Natural killer cell (primary cell): ENCODE measurements at regions not wholly inside any gene's neighbourhood (a gene's known extent, or its start where the extent isn't known, plus 50 kb on each side); places are given as distances from the start of the nearest gene placed in this dataset.
A peak's percentile ranks its signal among the peaks of the same experiment; 100 is the strongest.

Source experiments
- ATAC-seq, 3 donors: fragments of 150-1000 bp in 2 of 3; fragments of 200-7000 bp in 1 of 3; cut with Tn5 transposase; 1 replicate in 1 of 3; 2 replicates in 2 of 3; pipeline ENCODE4 v1.10.0; 2021; ENCODE audit warnings: mild to moderate bottlenecking in 2 of 3, moderate library complexity in 2 of 3
- DNase-seq, 2 donors: peaks; one replicate each; pipeline versions ENCODE4 v3.0.0 to v3.0.0-alpha.2; 2013 to 2021; ENCODE audit warnings: mixed read lengths in 1 of 2
- H3K27ac ChIP-seq: one replicate; pipeline ENCODE4 v1.5.1; 2013; ENCODE audit warnings: mild to moderate bottlenecking, low read length
- H3K27me3 ChIP-seq: one replicate; pipeline ENCODE4 v1.6.1; 2013; ENCODE audit warnings: low read length; ENCODE audit not compliant: control insufficient read depth, insufficient read depth
- H3K36me3 ChIP-seq: one replicate; pipeline ENCODE4 v1.6.1; 2013; ENCODE audit warnings: low read length; ENCODE audit not compliant: control insufficient read depth, insufficient read depth
- H3K4me1 ChIP-seq: one replicate; pipeline ENCODE4 v1.6.1; 2013; ENCODE audit warnings: low read length; ENCODE audit not compliant: control insufficient read depth, insufficient read depth
- H3K4me3 ChIP-seq: one replicate; pipeline ENCODE4 v1.5.1; 2013; ENCODE audit warnings: low read length
- H3K9me3 ChIP-seq: one replicate; pipeline ENCODE4 v1.6.1; 2013; ENCODE audit warnings: low read length; ENCODE audit not compliant: control insufficient read depth, insufficient read depth
- H3K27ac Mint-ChIP-seq, 2 donors: one replicate each; pipeline ENCODE4 v1.8.0; 2022; ENCODE audit warnings: mild to moderate bottlenecking in 2 of 2, mixed read lengths in 2 of 2, moderate library complexity in 1 of 2
- H3K27me3 Mint-ChIP-seq, 2 donors: one replicate each; pipeline ENCODE4 v1.8.0; 2022; ENCODE audit warnings: low read depth in 2 of 2, mixed read lengths in 2 of 2
- H3K36me3 Mint-ChIP-seq: one replicate; pipeline ENCODE4 v1.8.0; 2022; ENCODE audit warnings: mixed read lengths
- H3K4me1 Mint-ChIP-seq, 2 donors: one replicate each; pipeline ENCODE4 v1.8.0; 2022; ENCODE audit warnings: mixed read lengths in 2 of 2
- H3K4me3 Mint-ChIP-seq: one replicate; pipeline ENCODE4 v1.8.0; 2022; ENCODE audit warnings: mild to moderate bottlenecking, moderate library complexity, mixed read lengths
- H3K9me3 Mint-ChIP-seq, 2 donors: one replicate each; pipeline ENCODE4 v1.8.0; 2022; ENCODE audit warnings: mixed read lengths in 2 of 2
- WGBS: methylation state at CpG from one replicate; pipeline ENCODE4 v1.1.7; 2013; ENCODE audit warnings: missing lambda C conversion rate; ENCODE audit not compliant: insufficient coverage; 5-methylcytosine and 5-hydroxymethylcytosine counted together
- intact Hi-C: fragments of 100-400 bp; cut with micrococcal nuclease; formaldehyde crosslinking; loops from one replicate; pipeline ENCODE4 v1.14.2; 2022
- TF ChIP-seq, protein P1 (sequence below): fragments of 200-600 bp; IDR thresholded peaks from one replicate; pipeline ENCODE4 v1.8.0; 2022; ENCODE audit warnings: antibody characterized with exemption

DNA sequence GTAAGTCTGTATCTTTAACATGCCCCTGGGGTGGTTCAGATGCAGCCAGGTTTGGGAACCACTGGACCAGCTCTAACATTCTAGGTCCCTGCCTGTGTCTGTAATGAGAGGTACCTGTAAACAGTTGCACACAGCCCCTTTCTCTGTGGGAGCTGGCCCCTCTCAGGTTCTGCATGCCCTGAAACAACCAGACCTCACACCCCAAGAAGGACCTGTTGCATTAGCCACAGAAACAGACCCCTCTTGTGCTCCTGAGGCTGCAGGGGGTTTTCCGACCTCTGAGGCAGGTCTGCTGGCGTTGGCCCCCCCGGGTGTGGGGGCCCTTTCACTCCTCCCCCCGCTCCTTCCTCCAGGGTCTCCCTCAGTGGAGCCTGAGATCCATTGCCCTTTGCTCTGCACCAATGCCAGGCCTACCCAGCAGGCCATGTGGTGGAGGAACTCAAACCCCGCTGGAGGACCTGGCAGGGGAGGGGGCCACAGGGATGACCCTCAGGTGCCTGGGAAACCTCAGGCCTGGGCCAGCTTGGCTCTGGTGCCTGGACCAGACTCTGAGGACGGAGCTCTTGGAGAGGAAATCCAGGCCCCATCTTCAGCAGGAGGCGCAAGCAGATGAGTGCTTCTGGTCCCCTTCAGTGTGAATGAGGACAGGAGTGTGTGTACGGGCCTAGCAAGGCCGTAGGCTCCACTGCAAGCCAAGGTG, 61.4 kb upstream of the PJA1 start:
- intact Hi-C loops, result no loop called here
- H3K4me3 Mint-ChIP-seq, result no peak overlapping the region
- no peaks in the 10 kb centered on the region for H3K9me3 ChIP-seq
- H3K4me3 ChIP-seq, result no peak overlapping the region
- H3K4me1 ChIP-seq, result peaks cover 3% of the 10 kb centered on the region
- no peak overlapping the region for H3K27ac ChIP-seq
- no peaks in the 10 kb centered on the region for H3K9me3 Mint-ChIP-seq
- no peak overlapping the region for H3K27ac Mint-ChIP-seq
- no peaks in the 10 kb centered on the region for H3K4me1 Mint-ChIP-seq
- no peaks in the 10 kb centered on the region for H3K36me3 ChIP-seq
- H3K27me3 ChIP-seq, result no peaks in the 10 kb centered on the region
- H3K36me3 Mint-ChIP-seq, result no peaks in the 10 kb centered on the region
- TF ChIP-seq, protein P1, sequence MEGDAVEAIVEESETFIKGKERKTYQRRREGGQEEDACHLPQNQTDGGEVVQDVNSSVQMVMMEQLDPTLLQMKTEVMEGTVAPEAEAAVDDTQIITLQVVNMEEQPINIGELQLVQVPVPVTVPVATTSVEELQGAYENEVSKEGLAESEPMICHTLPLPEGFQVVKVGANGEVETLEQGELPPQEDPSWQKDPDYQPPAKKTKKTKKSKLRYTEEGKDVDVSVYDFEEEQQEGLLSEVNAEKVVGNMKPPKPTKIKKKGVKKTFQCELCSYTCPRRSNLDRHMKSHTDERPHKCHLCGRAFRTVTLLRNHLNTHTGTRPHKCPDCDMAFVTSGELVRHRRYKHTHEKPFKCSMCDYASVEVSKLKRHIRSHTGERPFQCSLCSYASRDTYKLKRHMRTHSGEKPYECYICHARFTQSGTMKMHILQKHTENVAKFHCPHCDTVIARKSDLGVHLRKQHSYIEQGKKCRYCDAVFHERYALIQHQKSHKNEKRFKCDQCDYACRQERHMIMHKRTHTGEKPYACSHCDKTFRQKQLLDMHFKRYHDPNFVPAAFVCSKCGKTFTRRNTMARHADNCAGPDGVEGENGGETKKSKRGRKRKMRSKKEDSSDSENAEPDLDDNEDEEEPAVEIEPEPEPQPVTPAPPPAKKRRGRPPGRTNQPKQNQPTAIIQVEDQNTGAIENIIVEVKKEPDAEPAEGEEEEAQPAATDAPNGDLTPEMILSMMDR, result no peak
- H3K27me3 Mint-ChIP-seq, result peaks cover 5 to 17% of the 10 kb centered on the region in 2 donors
- ATAC-seq (no peak), DNase-seq (no peak)
- WGBS, result 90% methylated on average over 8 of the region's 9 CpGs

DNA sequence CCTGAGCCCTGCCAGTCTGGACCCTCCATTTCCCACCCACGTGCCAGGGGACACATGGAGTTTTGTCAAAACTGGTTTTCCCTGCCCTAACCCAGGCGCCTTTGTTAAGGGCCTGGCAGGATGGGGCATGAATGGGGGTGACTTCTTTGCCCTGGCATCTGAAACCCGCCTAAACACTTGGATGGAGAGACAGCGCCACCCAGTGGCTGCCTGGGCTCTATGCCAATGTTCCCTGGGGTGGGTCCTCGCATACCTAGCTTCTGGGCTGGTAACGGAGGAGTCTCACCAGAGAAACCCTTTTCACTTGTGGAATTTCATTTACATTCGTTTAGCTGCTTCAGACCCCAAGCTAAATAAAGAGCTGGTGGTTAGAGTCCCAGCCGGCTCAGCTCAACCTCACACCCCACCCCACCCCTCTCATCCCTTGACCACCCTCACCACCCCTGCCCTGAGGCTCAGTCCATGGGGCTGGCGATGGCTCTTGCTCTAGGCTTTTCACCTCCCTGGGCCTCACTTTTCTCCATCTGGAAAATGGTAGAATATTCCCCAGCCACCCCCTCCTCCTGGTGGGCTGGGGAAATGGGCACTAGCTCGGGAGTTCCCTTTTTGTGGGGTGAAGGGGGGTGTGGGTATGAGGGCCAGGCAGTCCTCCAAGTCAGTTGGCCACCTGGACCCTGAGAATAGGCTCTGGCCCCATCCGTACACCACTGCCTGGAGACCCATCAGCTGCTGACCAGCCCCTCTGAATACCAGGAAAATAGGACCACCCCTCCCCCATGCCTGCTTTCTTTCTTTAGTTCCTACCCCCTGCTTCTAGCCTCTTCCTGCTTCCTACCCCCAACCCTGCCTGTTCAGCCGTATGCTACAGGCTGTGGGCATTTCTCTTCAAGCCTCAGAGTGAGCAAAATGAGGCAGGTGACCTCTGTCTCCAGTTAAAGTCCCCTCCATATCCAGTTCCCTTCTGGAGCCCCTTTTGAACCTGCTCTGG, 57.1 kb upstream of the PJA1 start:
- peaks cover 3% of the 10 kb centered on the region for H3K4me1 ChIP-seq
- Mint-ChIP-seq H3K27me3 (peaks cover 0 to 6% of the 10 kb centered on the region in 2 donors), H3K4me3 (no peak overlapping the region), H3K36me3 (no peaks in the 10 kb centered on the region), H3K4me1 (no peaks in the 10 kb centered on the region), H3K9me3 (no peaks in the 10 kb centered on the region), H3K27ac (no peak overlapping the region)
- H3K9me3 ChIP-seq, result no peaks in the 10 kb centered on the region
- intact Hi-C loops, result loop anchor here (1.0 to 5.0 kb wide), 3 partner anchors 128 to 490 kb away; no protein-coding TSS in a partner anchor
- 12% methylated on average over 10 of the region's 12 CpGs for WGBS
- peak; percentile 76 to 88 (median 82) for ATAC-seq
- H3K27me3 ChIP-seq, result no peaks in the 10 kb centered on the region
- H3K27ac ChIP-seq, result no peak overlapping the region
- DNase-seq, result peak; percentile 62 to 83
- TF ChIP-seq, protein P1, result peak; percentile 67
- H3K36me3 ChIP-seq, result no peaks in the 10 kb centered on the region
- H3K4me3 ChIP-seq, result no peak overlapping the region

DNA sequence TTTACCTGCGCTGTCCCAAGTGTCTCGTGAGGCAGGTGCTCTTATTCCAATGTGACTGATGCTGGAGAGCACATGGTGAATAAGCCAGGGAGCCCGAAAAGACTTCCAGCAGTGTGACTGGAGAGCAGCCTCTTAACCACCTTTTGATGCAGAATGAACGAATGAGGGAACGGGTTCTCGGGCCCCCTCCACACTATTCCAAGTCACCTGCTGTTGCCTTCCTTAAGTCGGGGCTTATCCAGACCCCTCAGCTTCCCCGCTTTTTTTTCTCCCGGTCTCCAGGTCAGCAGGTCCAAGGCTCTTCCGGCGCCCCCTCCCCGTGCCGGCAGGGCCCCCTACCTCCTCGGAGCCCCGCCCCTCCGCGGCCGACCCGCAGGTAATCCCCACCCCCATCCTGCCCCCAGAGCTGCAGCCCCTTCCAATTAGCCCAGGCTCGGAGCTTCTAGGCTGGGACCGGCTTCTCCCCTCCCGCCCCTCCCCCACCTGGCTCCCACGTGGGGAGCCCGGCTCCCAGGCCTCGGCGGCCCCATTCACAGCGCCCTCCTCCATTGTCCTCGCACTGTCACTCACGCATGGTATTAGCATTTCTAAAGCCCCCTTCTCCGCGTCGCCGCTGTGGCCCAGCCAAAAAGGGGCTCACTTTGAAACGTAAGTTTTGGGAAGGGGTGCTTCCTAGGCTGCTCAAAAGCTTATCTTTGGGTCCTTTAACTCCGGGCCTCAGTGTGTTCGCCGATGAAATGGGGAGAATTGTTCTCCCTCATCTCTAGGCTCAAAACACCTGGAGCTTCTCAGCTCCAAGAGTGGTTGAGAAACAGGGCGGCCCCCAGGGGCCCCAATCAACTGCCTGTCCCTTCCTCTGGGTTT, 56.2 kb upstream of the PJA1 start:
- no peak overlapping the region for H3K27ac Mint-ChIP-seq
- H3K9me3 Mint-ChIP-seq, result no peaks in the 10 kb centered on the region
- WGBS, result 27% methylated on average over 35 of the region's 38 CpGs
- H3K4me3 Mint-ChIP-seq, result no peak overlapping the region
- peaks cover 3% of the 10 kb centered on the region for H3K4me1 ChIP-seq
- DNase-seq (no peak), ATAC-seq (peak in 1 of 3 donors; percentile 34)
- no peaks in the 10 kb centered on the region for H3K27me3 ChIP-seq
- intact Hi-C loops, result loop anchor here (1.0 to 5.0 kb wide), 3 partner anchors 127 to 489 kb away; no protein-coding TSS in a partner anchor
- H3K36me3 Mint-ChIP-seq, result no peaks in the 10 kb centered on the region
- peaks cover 0 to 6% of the 10 kb centered on the region in 2 donors for H3K27me3 Mint-ChIP-seq
- H3K4me1 Mint-ChIP-seq, result no peaks in the 10 kb centered on the region
- H3K4me3 ChIP-seq, result no peak overlapping the region
- no peaks in the 10 kb centered on the region for H3K9me3 ChIP-seq
- TF ChIP-seq, protein P1, result no peak
- H3K36me3 ChIP-seq, result no peaks in the 10 kb centered on the region
- H3K27ac ChIP-seq, result no peak overlapping the region
